Neural cell (in vitro differentiated cells): ENCODE measurements at regions not wholly inside any gene's neighbourhood (a gene's known extent, or its start where the extent isn't known, plus 50 kb on each side); places are given as distances from the start of the nearest gene placed in this dataset.
"Not testable (repeated sequence)": the region's sequence is repeated elsewhere in the genome, so short reads cannot be mapped to it uniquely, and the experiment has no call there.

ENCODE experiments used
- H2AFZ ChIP-seq: fragments of 200-600, 300-800 bp; sonication (generic), shearing (Covaris generic); 2 replicates; pipeline ENCODE4 v1.6.0; 2014; ENCODE audit warnings: low read depth, mild to moderate bottlenecking, antibody characterized with exemption, low read length, moderate library complexity
- H3F3A ChIP-seq: fragments of 200-600 bp; shearing (Covaris generic); 2 replicates; pipeline ENCODE4 v1.6.1; 2016; ENCODE audit warnings: mild to moderate bottlenecking, moderate library complexity, mixed read lengths, antibody characterized with exemption, low read length; ENCODE audit not compliant: insufficient read depth, poor library complexity, severe bottlenecking
- H3K27ac ChIP-seq: fragments of 200-600, 300-800 bp; sonication (generic), shearing (Covaris generic); 2 replicates; pipeline ENCODE4 v1.5.1; 2014; ENCODE audit warnings: mild to moderate bottlenecking, low read length, moderate library complexity
- H3K27me3 ChIP-seq: fragments of 300-800, 200-600 bp; sonication (generic), shearing (Covaris generic); 2 replicates; pipeline ENCODE4 v1.6.0; 2014; ENCODE audit warnings: mild to moderate bottlenecking, low read depth, low read length, moderate library complexity; ENCODE audit not compliant: insufficient read depth
- H3K36me3 ChIP-seq: fragments of 300-800, 200-600 bp; sonication (generic), shearing (Covaris generic); 2 replicates; pipeline ENCODE4 v1.5.1; 2014; ENCODE audit warnings: mild to moderate bottlenecking, antibody characterized with exemption, low read length, moderate library complexity; ENCODE audit not compliant: insufficient read depth
- H3K4me2 ChIP-seq: fragments of 300-800, 200-600 bp; sonication (generic), shearing (Covaris generic); 2 replicates; pipeline ENCODE4 v1.6.0; 2014; ENCODE audit warnings: mild to moderate bottlenecking, low read length
- H3K4me3 ChIP-seq: fragments of 300-800, 200-600 bp; sonication (generic), shearing (Covaris generic); 2 replicates; pipeline ENCODE4 v1.5.1; 2014; ENCODE audit warnings: mild to moderate bottlenecking, low read length, moderate library complexity
- H3K79me2 ChIP-seq: fragments of 200-600 bp; shearing (Covaris generic); replicated peaks from 2 replicates; pipeline ENCODE4 v1.6.0; 2014; ENCODE audit warnings: mild to moderate bottlenecking, low read length, moderate library complexity; ENCODE audit not compliant: insufficient read depth
- H3K9ac ChIP-seq: fragments of 300-800, 200-600 bp; sonication (generic), shearing (Covaris generic); 2 replicates; pipeline ENCODE4 v1.6.1; 2016; ENCODE audit warnings: mild to moderate bottlenecking, low read length, mixed read lengths
- H3K9me2 ChIP-seq: fragments of 200-600 bp; shearing (Covaris generic); 2 replicates; pipeline ENCODE4 v1.6.1; 2016; ENCODE audit warnings: mild to moderate bottlenecking, low read length, mixed read lengths; ENCODE audit not compliant: insufficient read depth
- H3K9me3 ChIP-seq: fragments of 200-600, 300-800 bp; sonication (generic), shearing (Covaris generic); 2 replicates; pipeline ENCODE4 v1.6.1; 2016; ENCODE audit warnings: mild to moderate bottlenecking, mixed run types, low read length, moderate library complexity, mixed read lengths
- H4K20me1 ChIP-seq: fragments of 200-600 bp; shearing (Covaris generic); 2 replicates; pipeline ENCODE4 v1.6.1; 2016; ENCODE audit warnings: mild to moderate bottlenecking, mixed run types; ENCODE audit not compliant: insufficient read depth
- EP300 ChIP-seq: fragments of 450-650 bp; conservative IDR thresholded peaks from 2 replicates; pipeline ENCODE4 v1.6.1; 2014; ENCODE audit warnings: antibody characterized with exemption, mild to moderate bottlenecking, moderate library complexity; ENCODE audit not compliant: poor library complexity, severe bottlenecking
- EZH2 ChIP-seq: fragments of 200-600, 300-800 bp; shearing (Covaris generic), sonication (generic); IDR thresholded peaks from 2 replicates; pipeline ENCODE4 v1.6.1; 2014; ENCODE audit warnings: antibody characterized with exemption, low read length, borderline replicate concordance, mild to moderate bottlenecking; ENCODE audit not compliant: insufficient read depth, poor library complexity, severe bottlenecking
- MXI1 ChIP-seq: fragments of 450-650 bp; conservative IDR thresholded peaks from 2 replicates; pipeline ENCODE4 v1.6.1; 2014; ENCODE audit warnings: antibody characterized with exemption, mild to moderate bottlenecking; ENCODE audit not compliant: poor library complexity, severe bottlenecking
- POLR2AphosphoS5 ChIP-seq: IDR thresholded peaks from 2 replicates; pipeline ENCODE4 v1.6.1; 2012
- RAD21 ChIP-seq: fragments of 450-650 bp; conservative IDR thresholded peaks from 2 replicates; pipeline ENCODE4 v1.6.1; 2014; ENCODE audit warnings: antibody characterized with exemption, mild to moderate bottlenecking, moderate library complexity
- SMC3 ChIP-seq: fragments of 450-650 bp; conservative IDR thresholded peaks from 2 replicates; pipeline ENCODE4 v1.6.1; 2014; ENCODE audit warnings: antibody characterized with exemption, mild to moderate bottlenecking, moderate library complexity; ENCODE audit not compliant: poor library complexity
- TAF1 ChIP-seq: IDR thresholded peaks from 2 replicates; pipeline ENCODE4 v1.6.1; 2012; ENCODE audit warnings: low read depth
- TF ChIP-seq, protein P1 (sequence below): fragments of 450-650 bp; IDR thresholded peaks from 2 replicates; pipeline ENCODE4 v1.5.1; 2014; ENCODE audit warnings: antibody characterized with exemption, mild to moderate bottlenecking, moderate library complexity; ENCODE audit not compliant: poor library complexity, severe bottlenecking
- TF ChIP-seq, protein P2 (sequence below): IDR thresholded peaks from 2 replicates; pipeline ENCODE4 v1.6.1; 2012; ENCODE audit warnings: borderline replicate concordance

GRCh38 chr2:57701391-57701791 lies 345.2 kb upstream of the VRK2 start:
- TF ChIP-seq MXI1 (no peak), TAF1 (no peak), RAD21 (no peak), SMC3 (no peak), EZH2 (no peak), POLR2AphosphoS5 (no peak), EP300 (no peak)
- TF ChIP-seq, protein P1, sequence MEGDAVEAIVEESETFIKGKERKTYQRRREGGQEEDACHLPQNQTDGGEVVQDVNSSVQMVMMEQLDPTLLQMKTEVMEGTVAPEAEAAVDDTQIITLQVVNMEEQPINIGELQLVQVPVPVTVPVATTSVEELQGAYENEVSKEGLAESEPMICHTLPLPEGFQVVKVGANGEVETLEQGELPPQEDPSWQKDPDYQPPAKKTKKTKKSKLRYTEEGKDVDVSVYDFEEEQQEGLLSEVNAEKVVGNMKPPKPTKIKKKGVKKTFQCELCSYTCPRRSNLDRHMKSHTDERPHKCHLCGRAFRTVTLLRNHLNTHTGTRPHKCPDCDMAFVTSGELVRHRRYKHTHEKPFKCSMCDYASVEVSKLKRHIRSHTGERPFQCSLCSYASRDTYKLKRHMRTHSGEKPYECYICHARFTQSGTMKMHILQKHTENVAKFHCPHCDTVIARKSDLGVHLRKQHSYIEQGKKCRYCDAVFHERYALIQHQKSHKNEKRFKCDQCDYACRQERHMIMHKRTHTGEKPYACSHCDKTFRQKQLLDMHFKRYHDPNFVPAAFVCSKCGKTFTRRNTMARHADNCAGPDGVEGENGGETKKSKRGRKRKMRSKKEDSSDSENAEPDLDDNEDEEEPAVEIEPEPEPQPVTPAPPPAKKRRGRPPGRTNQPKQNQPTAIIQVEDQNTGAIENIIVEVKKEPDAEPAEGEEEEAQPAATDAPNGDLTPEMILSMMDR, result no peak
- TF ChIP-seq, protein P2, sequence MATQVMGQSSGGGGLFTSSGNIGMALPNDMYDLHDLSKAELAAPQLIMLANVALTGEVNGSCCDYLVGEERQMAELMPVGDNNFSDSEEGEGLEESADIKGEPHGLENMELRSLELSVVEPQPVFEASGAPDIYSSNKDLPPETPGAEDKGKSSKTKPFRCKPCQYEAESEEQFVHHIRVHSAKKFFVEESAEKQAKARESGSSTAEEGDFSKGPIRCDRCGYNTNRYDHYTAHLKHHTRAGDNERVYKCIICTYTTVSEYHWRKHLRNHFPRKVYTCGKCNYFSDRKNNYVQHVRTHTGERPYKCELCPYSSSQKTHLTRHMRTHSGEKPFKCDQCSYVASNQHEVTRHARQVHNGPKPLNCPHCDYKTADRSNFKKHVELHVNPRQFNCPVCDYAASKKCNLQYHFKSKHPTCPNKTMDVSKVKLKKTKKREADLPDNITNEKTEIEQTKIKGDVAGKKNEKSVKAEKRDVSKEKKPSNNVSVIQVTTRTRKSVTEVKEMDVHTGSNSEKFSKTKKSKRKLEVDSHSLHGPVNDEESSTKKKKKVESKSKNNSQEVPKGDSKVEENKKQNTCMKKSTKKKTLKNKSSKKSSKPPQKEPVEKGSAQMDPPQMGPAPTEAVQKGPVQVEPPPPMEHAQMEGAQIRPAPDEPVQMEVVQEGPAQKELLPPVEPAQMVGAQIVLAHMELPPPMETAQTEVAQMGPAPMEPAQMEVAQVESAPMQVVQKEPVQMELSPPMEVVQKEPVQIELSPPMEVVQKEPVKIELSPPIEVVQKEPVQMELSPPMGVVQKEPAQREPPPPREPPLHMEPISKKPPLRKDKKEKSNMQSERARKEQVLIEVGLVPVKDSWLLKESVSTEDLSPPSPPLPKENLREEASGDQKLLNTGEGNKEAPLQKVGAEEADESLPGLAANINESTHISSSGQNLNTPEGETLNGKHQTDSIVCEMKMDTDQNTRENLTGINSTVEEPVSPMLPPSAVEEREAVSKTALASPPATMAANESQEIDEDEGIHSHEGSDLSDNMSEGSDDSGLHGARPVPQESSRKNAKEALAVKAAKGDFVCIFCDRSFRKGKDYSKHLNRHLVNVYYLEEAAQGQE, result no peak
- H3K79me2 ChIP-seq, result no peaks in the 10 kb centered on the region
- H3F3A ChIP-seq, result no peaks in the 10 kb centered on the region
- no peaks in the 10 kb centered on the region for H4K20me1 ChIP-seq
- no peak overlapping the region for H3K9ac ChIP-seq
- no peak overlapping the region for H3K27ac ChIP-seq
- no peaks in the 10 kb centered on the region for H3K9me2 ChIP-seq
- no peaks in the 10 kb centered on the region for H3K27me3 ChIP-seq
- no peak overlapping the region for H3K4me3 ChIP-seq
- H3K9me3 ChIP-seq, result no peaks in the 10 kb centered on the region
- H3K36me3 ChIP-seq, result no peaks in the 10 kb centered on the region
- H2AFZ ChIP-seq, result no peak overlapping the region
- no peak overlapping the region for H3K4me2 ChIP-seq

DNA sequence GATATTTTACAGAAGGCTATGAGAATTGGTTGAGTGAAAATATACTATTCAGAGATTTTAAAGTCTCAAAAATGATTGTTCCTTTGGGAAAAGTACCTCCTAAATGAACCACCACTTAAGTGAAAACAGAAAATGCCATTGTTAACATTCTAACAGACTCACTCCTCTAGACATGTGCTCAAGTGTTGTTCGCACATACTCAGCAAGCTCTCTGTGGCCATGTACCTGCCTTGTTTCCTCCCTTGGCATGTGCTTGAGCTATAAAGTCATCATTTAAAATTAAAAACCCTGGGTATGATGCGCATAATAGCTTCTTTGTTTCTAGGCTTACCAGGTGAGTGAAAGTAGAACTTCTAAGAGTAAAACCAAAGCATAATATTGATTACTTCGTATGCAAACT lies 343.2 kb upstream of the VRK2 start:
- no peak overlapping the region for H3K4me2 ChIP-seq
- no peak overlapping the region for H3K9ac ChIP-seq
- H4K20me1 ChIP-seq, result no peaks in the 10 kb centered on the region
- H3K79me2 ChIP-seq, result no peaks in the 10 kb centered on the region
- no peaks in the 10 kb centered on the region for H3K27me3 ChIP-seq
- TF ChIP-seq, protein P2, result no peak
- TF ChIP-seq RAD21 (no peak), SMC3 (no peak), MXI1 (no peak), TAF1 (no peak), EZH2 (no peak), POLR2AphosphoS5 (no peak), EP300 (no peak)
- TF ChIP-seq, protein P1, result no peak
- H3K36me3 ChIP-seq, result no peaks in the 10 kb centered on the region
- no peaks in the 10 kb centered on the region for H3K9me2 ChIP-seq
- H3F3A ChIP-seq, result no peaks in the 10 kb centered on the region
- H3K27ac ChIP-seq, result no peak overlapping the region
- no peak overlapping the region for H3K4me3 ChIP-seq
- H3K9me3 ChIP-seq, result no peaks in the 10 kb centered on the region
- no peak overlapping the region for H2AFZ ChIP-seq

DNA sequence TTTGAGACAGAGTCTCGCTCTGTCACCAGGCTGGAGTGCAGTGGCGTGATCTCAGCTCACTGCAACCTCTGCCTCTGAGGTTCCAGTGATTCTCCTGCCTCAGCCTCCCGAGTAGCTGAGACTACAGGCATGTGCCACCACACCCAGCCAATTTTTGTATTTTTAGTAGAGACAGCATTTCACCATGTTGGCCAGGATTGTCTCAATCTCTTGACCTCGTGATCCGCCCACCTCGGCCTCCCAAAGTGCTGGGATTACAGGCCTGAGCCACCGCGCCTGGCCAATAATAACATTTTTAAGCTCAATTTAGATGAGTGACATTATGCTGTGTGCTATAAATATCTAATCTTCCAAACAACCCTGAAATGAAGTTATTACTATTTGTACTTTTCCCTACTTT lies 338.8 kb upstream of the VRK2 start:
- not testable (repeated sequence) for H3K79me2 ChIP-seq, H3K9me3 ChIP-seq, H2AFZ ChIP-seq, H3K9ac ChIP-seq, H3K9me2 ChIP-seq, H3K36me3 ChIP-seq, H3K4me3 ChIP-seq, H3F3A ChIP-seq, H3K27me3 ChIP-seq, H3K27ac ChIP-seq, H3K4me2 ChIP-seq, H4K20me1 ChIP-seq
